H1 (cell line): ENCODE measurements at regions not wholly inside any gene's neighbourhood (a gene's known extent, or its start where the extent isn't known, plus 50 kb on each side); places are given as distances from the start of the nearest gene placed in this dataset.
A peak's percentile ranks its signal among the peaks of the same experiment; 100 is the strongest.

ENCODE experiments used
- CTCF ChIA-PET: fragments of 300-600 bp; sonication (Branson Sonifier 250); formaldehyde crosslinking; loops from one replicate; lab custom pipeline; 2021; ENCODE audit not compliant: partially characterized antibody; lab: Charles Lee
- POLR2A ChIA-PET: fragments of 300-600 bp; sonication (Branson Sonifier 250); formaldehyde crosslinking; loops from one replicate; lab custom pipeline; 2021; ENCODE audit warnings: inconsistent platforms; ENCODE audit not compliant: partially characterized antibody; lab: Charles Lee
- DNase-seq, 2 experiments: peaks; one replicate each; pipeline versions ENCODE4 v3.0.0 to v3.0.0-alpha.2; 2010 to 2022; ENCODE audit warnings: low spot score in 2 of 2, low read depth in 1 of 2, mixed read lengths in 1 of 2
- FAIRE-seq: peaks from 2 replicates; lab custom pipeline; 2011; peaks lifted over from hg19 to GRCh38; lab: Jason Lieb, UNC
- H2AFZ ChIP-seq: 2 replicates; pipeline ENCODE4 v1.8.1; 2012; ENCODE audit warnings: low read length, inconsistent platforms
- H2AK5ac ChIP-seq: 2 replicates; pipeline ENCODE4 v1.6.1; 2013; ENCODE audit warnings: low read depth, low read length
- H2BK120ac ChIP-seq: replicated peaks from 2 replicates; pipeline ENCODE3; 2013; ENCODE audit warnings: low read depth, low read length, inconsistent platforms
- H2BK12ac ChIP-seq: 2 replicates; pipeline ENCODE4 v1.6.1; 2013; ENCODE audit warnings: low read depth, low read length
- H2BK15ac ChIP-seq: 2 replicates; pipeline ENCODE4 v1.6.1; 2013; ENCODE audit warnings: low read length
- H2BK20ac ChIP-seq: 2 replicates; pipeline ENCODE4 v1.6.1; 2013; ENCODE audit warnings: low read length
- H2BK5ac ChIP-seq: 2 replicates; pipeline ENCODE4 v1.6.1; 2013; ENCODE audit warnings: low read depth, low read length
- H3K14ac ChIP-seq: 2 replicates; pipeline ENCODE4 v1.6.1; 2013; ENCODE audit warnings: inconsistent platforms; ENCODE audit not compliant: insufficient read length
- H3K18ac ChIP-seq: 2 replicates; pipeline ENCODE4 v1.6.1; 2013; ENCODE audit warnings: low read length; ENCODE audit errors: extremely low read depth
- H3K23ac ChIP-seq: 2 replicates; pipeline ENCODE4 v1.6.1; 2013; ENCODE audit warnings: inconsistent platforms; ENCODE audit not compliant: insufficient read length
- H3K23me2 ChIP-seq: 2 replicates; pipeline ENCODE4 v1.6.1; 2013; ENCODE audit warnings: low read depth, low read length
- H3K27ac ChIP-seq: 2 replicates; pipeline ENCODE4 v1.6.1; 2011; ENCODE audit warnings: low read depth, low read length, inconsistent platforms
- H3K27me3 ChIP-seq, 4 experiments: replicated peaks in 1 of 4; 1 replicate in 1 of 4; 2 replicates in 3 of 4; pipeline versions ENCODE4 v1.6.1 to v1.8.1; 2011 to 2013; ENCODE audit warnings: low read length in 3 of 4, mild to moderate bottlenecking in 3 of 4, inconsistent platforms in 2 of 4, mixed read lengths in 2 of 4, moderate library complexity in 1 of 4; ENCODE audit not compliant: control insufficient read depth in 3 of 4, insufficient read depth in 3 of 4; ENCODE audit errors: extremely low read depth in 1 of 4
- H3K36me3 ChIP-seq, 4 experiments: 2 replicates each; pipeline versions ENCODE4 v1.6.1 to v1.8.1; 2011 to 2013; ENCODE audit warnings: mild to moderate bottlenecking in 4 of 4, low read length in 3 of 4, moderate library complexity in 2 of 4, control low read depth in 1 of 4, inconsistent platforms in 1 of 4; ENCODE audit not compliant: insufficient read depth in 4 of 4, control insufficient read depth in 2 of 4
- H3K4ac ChIP-seq: replicated peaks from 2 replicates; pipeline ENCODE3; 2013; ENCODE audit warnings: low read length, low read depth, mixed read lengths, inconsistent platforms; ENCODE audit not compliant: insufficient read length
- H3K4me1 ChIP-seq, 4 experiments: replicated peaks in 1 of 4; 1 replicate in 1 of 4; 2 replicates in 3 of 4; pipeline versions ENCODE4 v1.6.1 to v1.8.1; 2011 to 2013; ENCODE audit warnings: low read length in 3 of 4, inconsistent platforms in 2 of 4, mixed read lengths in 1 of 4; ENCODE audit not compliant: insufficient read depth in 4 of 4, control insufficient read depth in 3 of 4
- H3K4me2 ChIP-seq, 2 experiments: 2 replicates each; pipeline versions ENCODE4 v1.6.1 to v1.8.1; 2011 to 2013; ENCODE audit warnings: low read depth in 2 of 2, low read length in 2 of 2, control low read depth in 1 of 2, inconsistent platforms in 1 of 2, mild to moderate bottlenecking in 1 of 2; ENCODE audit not compliant: insufficient read depth in 1 of 2
- H3K4me3 ChIP-seq, 4 experiments: fragments of 200-600, 300-600 bp in 1 of 4; sonication (generic), shearing (Covaris generic), sonication (Bioruptor Twin) in 1 of 4; 2 replicates each; pipeline versions ENCODE4 v1.5.1 to v1.8.1; 2011 to 2016; ENCODE audit warnings: low read length in 4 of 4, low read depth in 3 of 4, control low read depth in 2 of 4, inconsistent platforms in 2 of 4, mild to moderate bottlenecking in 2 of 4, mixed read lengths in 1 of 4, moderate library complexity in 1 of 4; ENCODE audit not compliant: insufficient read depth in 2 of 4; ENCODE audit errors: extremely low read depth in 1 of 4
- H3K56ac ChIP-seq: replicated peaks from 2 replicates; pipeline ENCODE3; 2013; ENCODE audit warnings: low read depth, mild to moderate bottlenecking, mixed read lengths, low read length, inconsistent platforms; ENCODE audit not compliant: insufficient read length
- H3K79me1 ChIP-seq: 2 replicates; pipeline ENCODE4 v1.6.1; 2013; ENCODE audit warnings: low read depth, low read length, control low read depth
- H3K79me2 ChIP-seq, 2 experiments: 2 replicates each; pipeline versions ENCODE4 v1.6.1 to v1.8.1; 2012 to 2013; ENCODE audit warnings: low read length in 2 of 2, mild to moderate bottlenecking in 2 of 2, inconsistent platforms in 1 of 2; ENCODE audit not compliant: insufficient read depth in 2 of 2, control insufficient read depth in 1 of 2
- H3K9ac ChIP-seq, 4 experiments: replicated peaks in 1 of 4; 1 replicate in 1 of 4; 2 replicates in 3 of 4; pipeline versions ENCODE4 v1.6.1 to v1.8.1; 2011 to 2013; ENCODE audit warnings: low read depth in 3 of 4, low read length in 3 of 4, control low read depth in 2 of 4, mild to moderate bottlenecking in 2 of 4, moderate library complexity in 2 of 4, inconsistent platforms in 1 of 4; ENCODE audit errors: extremely low read depth in 1 of 4
- H3K9me3 ChIP-seq, 2 experiments: 2 replicates each; pipeline versions ENCODE4 v1.6.1 to v1.8.1; 2012 to 2013; ENCODE audit warnings: mild to moderate bottlenecking in 2 of 2, moderate library complexity in 2 of 2, control low read depth in 1 of 2, inconsistent platforms in 1 of 2, low read depth in 1 of 2, low read length in 1 of 2, mixed read lengths in 1 of 2; ENCODE audit not compliant: insufficient read depth in 2 of 2
- H4K20me1 ChIP-seq, 2 experiments: replicated peaks in 1 of 2; 2 replicates each; pipeline versions ENCODE3 to v1.8.1; 2011 to 2013; ENCODE audit warnings: inconsistent platforms in 2 of 2, low read length in 2 of 2, mild to moderate bottlenecking in 1 of 2; ENCODE audit not compliant: insufficient read depth in 2 of 2, control insufficient read depth in 1 of 2
- H4K5ac ChIP-seq: 2 replicates; pipeline ENCODE4 v1.6.1; 2013; ENCODE audit warnings: low read length, low read depth, mixed read lengths, inconsistent platforms; ENCODE audit not compliant: insufficient read length
- H4K8ac ChIP-seq: 2 replicates; pipeline ENCODE4 v1.8.0; 2013; ENCODE audit warnings: mild to moderate bottlenecking, moderate library complexity, low read length, inconsistent platforms; ENCODE audit not compliant: insufficient read depth; ENCODE audit errors: extremely low read depth
- H4K91ac ChIP-seq: replicated peaks from 2 replicates; pipeline ENCODE3; 2013; ENCODE audit warnings: low read length, mixed read lengths, inconsistent platforms; ENCODE audit not compliant: insufficient read length
- ASH2L ChIP-seq: fragments of 200-600, 300-600 bp; sonication (generic); IDR thresholded peaks from one replicate; pipeline ENCODE4 v1.7.1; 2017; ENCODE audit warnings: low read length
- ATF2 ChIP-seq: IDR thresholded peaks from 2 replicates; pipeline ENCODE4 v1.6.1; 2012; ENCODE audit warnings: low read length, inconsistent platforms
- CTBP2 ChIP-seq: IDR thresholded peaks from 2 replicates; pipeline ENCODE4 v1.7.0; 2011; ENCODE audit warnings: borderline replicate concordance, mild to moderate bottlenecking, moderate library complexity, mixed read lengths, low read length; ENCODE audit not compliant: insufficient read depth, insufficient read length
- EGR1 ChIP-seq: IDR thresholded peaks from 2 replicates; pipeline ENCODE4 v1.6.1; 2011; ENCODE audit warnings: low read depth, low read length, borderline replicate concordance
- GTF2F1 ChIP-seq: IDR thresholded peaks from 2 replicates; pipeline ENCODE4 v1.6.1; 2012; ENCODE audit warnings: low read depth, low read length, improper control_type of control experiment, borderline replicate concordance
- KDM1A ChIP-seq: fragments of 200-600, 300-600 bp; sonication (generic); IDR thresholded peaks from 2 replicates; pipeline ENCODE4 v1.7.1; 2016; ENCODE audit warnings: mild to moderate bottlenecking, low read length, borderline replicate concordance
- KDM5A ChIP-seq: fragments of 200-600 bp; IDR thresholded peaks from 2 replicates; pipeline ENCODE4 v1.7.1; 2012; ENCODE audit warnings: mild to moderate bottlenecking, low read length, inconsistent platforms, mixed read lengths
- MAFK ChIP-seq: IDR thresholded peaks from 2 replicates; pipeline ENCODE4 v1.6.1; 2012; ENCODE audit warnings: low read depth, mild to moderate bottlenecking, improper control_type of control experiment, low read length
- RXRA ChIP-seq: IDR thresholded peaks from 2 replicates; pipeline ENCODE4 v1.6.1; 2011; ENCODE audit warnings: low read depth, mild to moderate bottlenecking, low read length, moderate library complexity; ENCODE audit not compliant: insufficient read depth
- YY1 ChIP-seq: IDR thresholded peaks from 2 replicates; pipeline ENCODE4 v1.6.1; 2011; ENCODE audit warnings: low read depth, mild to moderate bottlenecking, low read length
- WGBS, 2 experiments: shearing (Covaris generic) in 1 of 2; methylation state at CpG; one replicate each; pipeline versions ENCODE4 v1.1.6 to v1.1.7; 2013 to 2015; ENCODE audit warnings: low lambda C conversion rate in 2 of 2, mixed read lengths in 2 of 2, inconsistent platforms in 1 of 2, low coverage in 1 of 2, missing lambda C conversion rate in 1 of 2; ENCODE audit not compliant: insufficient replicate concordance in 2 of 2, insufficient coverage in 1 of 2, insufficient read length in 1 of 2; ENCODE audit errors: extremely low coverage in 1 of 2, missing lambda C conversion rate in 1 of 2; 5-methylcytosine and 5-hydroxymethylcytosine counted together

- H3K4ac ChIP-seq: no peak overlapping the region
- H4K91ac ChIP-seq: no peak overlapping the region
- H3K4me3 ChIP-seq: no peak overlapping the region
- no peak overlapping the region for H4K5ac ChIP-seq
- no peak overlapping the region for H3K14ac ChIP-seq
- no peaks in the 10 kb centered on the region for H4K20me1 ChIP-seq
- CTCF ChIA-PET: no interaction called here
- H3K4me2 ChIP-seq: peak overlapping the region in 1 of 2 experiments; percentile 29; a peak in 2 of 4 replicates
- TF ChIP-seq EGR1: no peak
- TF ChIP-seq KDM5A: no peak
- TF ChIP-seq YY1: no peak
- no peak for TF ChIP-seq RXRA
- no peak for TF ChIP-seq MAFK
- TF ChIP-seq GTF2F1: no peak
- TF ChIP-seq ATF2: no peak
- TF ChIP-seq CTBP2: no peak
- TF ChIP-seq ASH2L: no peak
- no peak for TF ChIP-seq KDM1A
- 0 out of 2 replicates have a peak overlapping the region, but pooled peaks have one; percentile 60 for H2BK12ac ChIP-seq
- no peak overlapping the region for H2AK5ac ChIP-seq
- H3K4me1 ChIP-seq: peaks cover 3 to 6% (median 4%) of the 10 kb centered on the region in 4 experiments; a peak in 5 of 7 replicates
- 55% methylated on average over 2 of the region's 2 CpGs; no CpG with 5 or more reads in 1 of the 2 experiments for WGBS, 2 experiments
- no peak overlapping the region for H2BK5ac ChIP-seq
- H4K8ac ChIP-seq: no peak overlapping the region
- POLR2A ChIA-PET: no interaction called here
- H3K9me3 ChIP-seq: no peaks in the 10 kb centered on the region
- H2BK20ac ChIP-seq: no peak overlapping the region
- no peaks in the 10 kb centered on the region for H3K23me2 ChIP-seq
- DNase-seq (no peak), FAIRE-seq (no peak)
- no peaks in the 10 kb centered on the region for H3K36me3 ChIP-seq
- H2BK15ac ChIP-seq: 0 out of 2 replicates have a peak overlapping the region, but pooled peaks have one; percentile 72
- H3K79me1 ChIP-seq: no peaks in the 10 kb centered on the region
- H3K27me3 ChIP-seq: no peaks in the 10 kb centered on the region
- H3K18ac ChIP-seq: no peak overlapping the region
- no peak overlapping the region for H3K27ac ChIP-seq
- no peak overlapping the region for H3K56ac ChIP-seq
- no peak overlapping the region for H3K9ac ChIP-seq
- H2BK120ac ChIP-seq: no peak overlapping the region
- no peak overlapping the region for H3K23ac ChIP-seq
- peak overlapping the region; percentile 70; the same call in 1 of the 2 replicates for H2AFZ ChIP-seq
- no peaks in the 10 kb centered on the region for H3K79me2 ChIP-seq
These were observed 219.1 kb downstream of the RPL10L start for GRCh38 chr14:46432516-46432915.
